A549 (cell line): ENCODE measurements at regions not wholly inside any gene's neighbourhood (a gene's known extent, or its start where the extent isn't known, plus 50 kb on each side); places are given as distances from the start of the nearest gene placed in this dataset.

Experiments used
- ATAC-seq, 2 experiments: fragments of 200-7000 bp in 1 of 2; fragments of >200 bp in 1 of 2; cut with Nextera tagmentation in 1 of 2; cut with Tn5 transposase in 1 of 2; 3 replicates each; pipeline versions ENCODE4 v1.8.0 to v1.9.1; 2018 to 2020; ENCODE audit warnings: mild to moderate bottlenecking in 1 of 2, moderate library complexity in 1 of 2
- CTCF ChIA-PET: fragments of 300-600 bp; sonication (Branson Sonifier 250); formaldehyde crosslinking; extraction: SDS; loops from one replicate; lab custom pipeline; 2021; ENCODE audit warnings: antibody characterized with exemption, inconsistent platforms; lab: Yijun Ruan, JAX
- POLR2A ChIA-PET: fragments of 350-600 bp; formaldehyde crosslinking; extraction: SDS; loops from one replicate; lab custom pipeline; 2021; ENCODE audit warnings: antibody characterized with exemption, inconsistent platforms; lab: Yijun Ruan, JAX
- DNase-seq, 2 experiments: peaks; one replicate each; pipeline versions ENCODE4 v3.0.0 to v3.0.0-alpha.2; 2011 to 2016; ENCODE audit warnings: low read depth in 1 of 2, low spot score in 1 of 2
- FAIRE-seq: peaks from 2 replicates; lab custom pipeline; 2011; peaks lifted over from hg19 to GRCh38; lab: Jason Lieb, UNC
- H3K27ac ChIP-seq, 2 experiments: fragments of >200 bp; sonication (Bioruptor Twin); formaldehyde crosslinking; 3 replicates each; pipeline ENCODE4 v1.5.1; 2016 to 2017
- H3K4me1 ChIP-seq: fragments of >200 bp; sonication (Bioruptor Twin); formaldehyde crosslinking; 3 replicates; pipeline ENCODE4 v1.6.1; 2016
- H3K4me2 ChIP-seq: fragments of >200 bp; sonication (Bioruptor Twin); formaldehyde crosslinking; 3 replicates; pipeline ENCODE4 v1.6.1; 2016
- H3K4me3 ChIP-seq: fragments of >200 bp; sonication (Bioruptor Twin); formaldehyde crosslinking; 3 replicates; pipeline ENCODE4 v1.5.1; 2016
- H3K9me3 ChIP-seq: fragments of >200 bp; sonication (Bioruptor Twin); formaldehyde crosslinking; 3 replicates; pipeline ENCODE4 v1.6.1; 2016
- CBX8 ChIP-seq: fragments of 200-600 bp; sonication (generic); IDR thresholded peaks from 2 replicates; pipeline ENCODE4 v1.6.1; 2016
- CEBPB ChIP-seq, 2 experiments: fragments of >200 bp in 1 of 2; sonication (Bioruptor Twin) in 1 of 2; formaldehyde crosslinking in 1 of 2; IDR thresholded peaks; 2 replicates each; pipeline ENCODE4 v1.6.1; 2012 to 2016
- CHD2 ChIP-seq: fragments of 150-350 bp; IDR thresholded peaks from 2 replicates; pipeline ENCODE4 v1.6.1; 2014; ENCODE audit warnings: low read length; ENCODE audit not compliant: partially characterized antibody
- EHF ChIP-seq: fragments of 250-450 bp; sonication (Bioruptor Pico); IDR thresholded peaks from 2 replicates; pipeline ENCODE4 v1.5.0; 2020; ENCODE audit warnings: mild to moderate bottlenecking
- EHMT2 ChIP-seq: fragments of 200-600 bp; sonication (generic); IDR thresholded peaks from 2 replicates; pipeline ENCODE4 v1.6.1; 2016; ENCODE audit warnings: antibody characterized with exemption, low read depth, mild to moderate bottlenecking, moderate library complexity
- EP300 ChIP-seq, 2 experiments: fragments of >200 bp; sonication (Bioruptor Twin); formaldehyde crosslinking; IDR thresholded peaks; 2 replicates in 1 of 2; 3 replicates in 1 of 2; pipeline ENCODE4 v1.6.1; 2016 to 2017
- FOSL2 ChIP-seq, 2 experiments: fragments of 450-650 bp in 1 of 2; fragments of >200 bp in 1 of 2; sonication (Bioruptor Twin) in 1 of 2; formaldehyde crosslinking; IDR thresholded peaks; 2 replicates each; pipeline versions ENCODE4 v1.5.0 to v1.6.1; 2016 to 2020; ENCODE audit warnings: mild to moderate bottlenecking in 1 of 2, moderate library complexity in 1 of 2
- HEYL ChIP-seq: fragments of 250-450 bp; sonication (Bioruptor Pico); IDR thresholded peaks from 2 replicates; pipeline ENCODE4 v1.8.0; 2021; ENCODE audit warnings: mild to moderate bottlenecking, moderate library complexity
- HOXB5 ChIP-seq: fragments of 250-450 bp; sonication (Bioruptor Pico); IDR thresholded peaks from 2 replicates; pipeline ENCODE4 v1.5.0; 2020; ENCODE audit warnings: mild to moderate bottlenecking, moderate library complexity
- MAFK ChIP-seq: fragments of 450-650 bp; IDR thresholded peaks from 2 replicates; pipeline ENCODE4 v1.6.1; 2014; ENCODE audit not compliant: partially characterized antibody
- MAZ ChIP-seq: fragments of 150-350 bp; IDR thresholded peaks from 2 replicates; pipeline ENCODE4 v1.6.1; 2014; ENCODE audit warnings: antibody characterized with exemption, low read depth, low read length, borderline replicate concordance
- MYC ChIP-seq: IDR thresholded peaks from 2 replicates; pipeline ENCODE4 v1.6.1; 2012; ENCODE audit warnings: mild to moderate bottlenecking, inconsistent platforms, low read length, improper control_type of control experiment, borderline replicate concordance
- NFE2L2 ChIP-seq: fragments of 150-350 bp; conservative IDR thresholded peaks from 2 replicates; pipeline ENCODE4 v1.6.1; 2014; ENCODE audit warnings: low read length
- PHF8 ChIP-seq: fragments of 200-600 bp; sonication (generic); IDR thresholded peaks from 2 replicates; pipeline ENCODE4 v1.6.1; 2016; ENCODE audit warnings: low read depth, mild to moderate bottlenecking, antibody characterized with exemption, moderate library complexity, borderline replicate concordance
- RCOR1 ChIP-seq: fragments of 150-350 bp; IDR thresholded peaks from 2 replicates; pipeline ENCODE4 v1.6.1; 2014; ENCODE audit warnings: antibody characterized with exemption, low read length, low read depth
- SMC3 ChIP-seq: fragments of >200 bp; sonication (Bioruptor Twin); formaldehyde crosslinking; IDR thresholded peaks from 3 replicates; pipeline ENCODE4 v1.6.1; 2018; ENCODE audit warnings: inconsistent platforms
- SREBF2 ChIP-seq: fragments of 450-650 bp; IDR thresholded peaks from 2 replicates; pipeline ENCODE4 v1.6.1; 2014; ENCODE audit warnings: mild to moderate bottlenecking, moderate library complexity
- TFCP2L1 ChIP-seq: fragments of 250-450 bp; sonication (Bioruptor Pico); IDR thresholded peaks from 2 replicates; pipeline ENCODE4 v1.5.0; 2021; ENCODE audit warnings: mild to moderate bottlenecking
- TP53 ChIP-seq: fragments of 250-450 bp; sonication (Bioruptor Pico); IDR thresholded peaks from 2 replicates; pipeline ENCODE4 v1.5.0; 2021; ENCODE audit warnings: mild to moderate bottlenecking, moderate library complexity
- ZFP36 ChIP-seq: fragments of 450-650 bp; IDR thresholded peaks from 2 replicates; pipeline ENCODE4 v1.6.1; 2014; ENCODE audit warnings: borderline replicate concordance; ENCODE audit not compliant: partially characterized antibody
- ZNF302 ChIP-seq: fragments of 250-450 bp; sonication (Bioruptor Pico); IDR thresholded peaks from 2 replicates; pipeline ENCODE4 v1.9.0; 2021; ENCODE audit warnings: inconsistent platforms, mild to moderate bottlenecking, moderate library complexity
- WGBS: methylation state at CpG from one replicate; pipeline ENCODE4 v1.1.6; 2017; ENCODE audit errors: missing lambda C conversion rate; 5-methylcytosine and 5-hydroxymethylcytosine counted together
- TF ChIP-seq, protein P1 (sequence below): fragments of 150-350 bp; IDR thresholded peaks from 2 replicates; pipeline ENCODE4 v1.6.1; 2014; ENCODE audit warnings: low read depth, mild to moderate bottlenecking, low read length
- TF ChIP-seq, protein P2 (sequence below): fragments of 200-600 bp; sonication (generic); IDR thresholded peaks from 2 replicates; pipeline ENCODE4 v1.6.1; 2016; ENCODE audit warnings: antibody characterized with exemption, mild to moderate bottlenecking, moderate library complexity
- TF ChIP-seq, protein P3 (sequence below): IDR thresholded peaks from 2 replicates; pipeline ENCODE4 v1.6.1; 2012; ENCODE audit warnings: low read depth, borderline replicate concordance
- TF ChIP-seq, protein P4 (sequence below): IDR thresholded peaks from 2 replicates; pipeline ENCODE4 v1.6.1; 2012

DNA sequence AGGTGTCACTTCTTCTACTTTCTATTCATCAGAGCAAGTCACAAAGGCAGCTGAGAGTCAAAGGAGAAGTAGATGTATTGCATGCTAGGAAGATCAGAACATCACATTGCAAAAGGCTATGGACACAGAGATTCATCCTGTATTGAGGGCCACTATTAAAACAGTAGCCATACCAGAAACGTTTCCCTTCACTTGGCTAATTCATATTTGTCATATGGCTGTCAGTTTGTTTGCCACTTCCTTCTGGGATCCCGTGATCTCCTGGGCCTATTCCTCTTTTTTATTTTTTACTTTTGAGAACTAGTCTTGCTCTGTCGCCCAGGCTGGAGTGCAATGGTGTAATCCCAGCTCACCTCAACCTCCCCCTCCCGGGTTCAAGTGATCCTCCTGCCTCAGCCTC is 184.0 kb upstream of the SATB1 start:
- Histone ChIP-seq H3K9me3 (no peaks in the 10 kb centered on the region), H3K4me3 (no peak overlapping the region), H3K27ac (no peak overlapping the region), H3K4me2 (no peak overlapping the region), H3K4me1 (no peaks in the 10 kb centered on the region)
- ChIA-PET CTCF (no interaction called here), POLR2A (no interaction called here)
- ATAC-seq (no peak), FAIRE-seq (no peak), DNase-seq (no peak)
- WGBS = 0% methylated on average over 4 of the region's 4 CpGs
- TF ChIP-seq PHF8 (no peak), CHD2 (no peak), SREBF2 (no peak), CBX8 (no peak), NFE2L2 (no peak), MYC (no peak), ZNF302 (CRISPR knock-in tag) (no peak), TFCP2L1 (CRISPR knock-in tag) (no peak), MAFK (no peak), TP53 (CRISPR knock-in tag) (no peak), EHF (CRISPR knock-in tag) (no peak), ZFP36 (no peak), HEYL (CRISPR knock-in tag) (no peak), EHMT2 (no peak)
- TF ChIP-seq, protein P1, sequence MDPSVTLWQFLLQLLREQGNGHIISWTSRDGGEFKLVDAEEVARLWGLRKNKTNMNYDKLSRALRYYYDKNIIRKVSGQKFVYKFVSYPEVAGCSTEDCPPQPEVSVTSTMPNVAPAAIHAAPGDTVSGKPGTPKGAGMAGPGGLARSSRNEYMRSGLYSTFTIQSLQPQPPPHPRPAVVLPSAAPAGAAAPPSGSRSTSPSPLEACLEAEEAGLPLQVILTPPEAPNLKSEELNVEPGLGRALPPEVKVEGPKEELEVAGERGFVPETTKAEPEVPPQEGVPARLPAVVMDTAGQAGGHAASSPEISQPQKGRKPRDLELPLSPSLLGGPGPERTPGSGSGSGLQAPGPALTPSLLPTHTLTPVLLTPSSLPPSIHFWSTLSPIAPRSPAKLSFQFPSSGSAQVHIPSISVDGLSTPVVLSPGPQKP = no peak
- TF ChIP-seq, protein P2, sequence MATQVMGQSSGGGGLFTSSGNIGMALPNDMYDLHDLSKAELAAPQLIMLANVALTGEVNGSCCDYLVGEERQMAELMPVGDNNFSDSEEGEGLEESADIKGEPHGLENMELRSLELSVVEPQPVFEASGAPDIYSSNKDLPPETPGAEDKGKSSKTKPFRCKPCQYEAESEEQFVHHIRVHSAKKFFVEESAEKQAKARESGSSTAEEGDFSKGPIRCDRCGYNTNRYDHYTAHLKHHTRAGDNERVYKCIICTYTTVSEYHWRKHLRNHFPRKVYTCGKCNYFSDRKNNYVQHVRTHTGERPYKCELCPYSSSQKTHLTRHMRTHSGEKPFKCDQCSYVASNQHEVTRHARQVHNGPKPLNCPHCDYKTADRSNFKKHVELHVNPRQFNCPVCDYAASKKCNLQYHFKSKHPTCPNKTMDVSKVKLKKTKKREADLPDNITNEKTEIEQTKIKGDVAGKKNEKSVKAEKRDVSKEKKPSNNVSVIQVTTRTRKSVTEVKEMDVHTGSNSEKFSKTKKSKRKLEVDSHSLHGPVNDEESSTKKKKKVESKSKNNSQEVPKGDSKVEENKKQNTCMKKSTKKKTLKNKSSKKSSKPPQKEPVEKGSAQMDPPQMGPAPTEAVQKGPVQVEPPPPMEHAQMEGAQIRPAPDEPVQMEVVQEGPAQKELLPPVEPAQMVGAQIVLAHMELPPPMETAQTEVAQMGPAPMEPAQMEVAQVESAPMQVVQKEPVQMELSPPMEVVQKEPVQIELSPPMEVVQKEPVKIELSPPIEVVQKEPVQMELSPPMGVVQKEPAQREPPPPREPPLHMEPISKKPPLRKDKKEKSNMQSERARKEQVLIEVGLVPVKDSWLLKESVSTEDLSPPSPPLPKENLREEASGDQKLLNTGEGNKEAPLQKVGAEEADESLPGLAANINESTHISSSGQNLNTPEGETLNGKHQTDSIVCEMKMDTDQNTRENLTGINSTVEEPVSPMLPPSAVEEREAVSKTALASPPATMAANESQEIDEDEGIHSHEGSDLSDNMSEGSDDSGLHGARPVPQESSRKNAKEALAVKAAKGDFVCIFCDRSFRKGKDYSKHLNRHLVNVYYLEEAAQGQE = no peak
- TF ChIP-seq, protein P3, sequence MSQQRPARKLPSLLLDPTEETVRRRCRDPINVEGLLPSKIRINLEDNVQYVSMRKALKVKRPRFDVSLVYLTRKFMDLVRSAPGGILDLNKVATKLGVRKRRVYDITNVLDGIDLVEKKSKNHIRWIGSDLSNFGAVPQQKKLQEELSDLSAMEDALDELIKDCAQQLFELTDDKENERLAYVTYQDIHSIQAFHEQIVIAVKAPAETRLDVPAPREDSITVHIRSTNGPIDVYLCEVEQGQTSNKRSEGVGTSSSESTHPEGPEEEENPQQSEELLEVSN = no peak
- TF ChIP-seq, protein P4, sequence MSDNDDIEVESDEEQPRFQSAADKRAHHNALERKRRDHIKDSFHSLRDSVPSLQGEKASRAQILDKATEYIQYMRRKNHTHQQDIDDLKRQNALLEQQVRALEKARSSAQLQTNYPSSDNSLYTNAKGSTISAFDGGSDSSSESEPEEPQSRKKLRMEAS = no peak

DNA sequence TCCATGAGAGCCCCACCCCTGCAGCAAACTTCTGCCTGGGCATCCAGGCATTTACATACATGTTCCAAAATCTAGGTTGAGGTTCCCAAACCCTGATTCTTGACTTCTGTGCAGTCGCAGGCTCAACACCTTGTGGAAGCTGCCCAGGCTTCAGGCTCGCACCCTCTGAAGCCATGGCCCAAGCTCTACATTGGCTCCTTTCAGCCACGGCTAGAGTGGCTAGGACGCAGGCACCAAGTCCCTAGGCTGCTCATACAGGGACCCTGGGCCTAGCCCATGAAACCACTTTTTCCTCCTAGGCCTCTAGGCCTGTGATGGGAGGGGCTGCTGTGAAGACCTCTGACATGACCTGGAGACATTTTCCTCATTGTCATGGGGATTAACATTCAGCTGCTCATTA is 172.8 kb upstream of the SATB1 start:
- TF ChIP-seq MAZ = no peak
- TF ChIP-seq HEYL (CRISPR knock-in tag) = no peak
- TF ChIP-seq, protein P2 = no peak
- TF ChIP-seq EP300 (IDR thresholded peaks at IDR 0.05) = no peak
- no peak for TF ChIP-seq CBX8
- no peak for TF ChIP-seq SMC3
- no peak for TF ChIP-seq TFCP2L1 (CRISPR knock-in tag)
- TF ChIP-seq, protein P4 = no peak
- TF ChIP-seq, protein P1 = no peak
- no peak for TF ChIP-seq RCOR1
- TF ChIP-seq HOXB5 (CRISPR knock-in tag) = no peak
- TF ChIP-seq CEBPB (IDR thresholded peaks at IDR 0.05) = no peak
- TF ChIP-seq FOSL2 (IDR thresholded peaks at IDR 0.05) = no peak
- TF ChIP-seq FOSL2 (CRISPR knock-in tag; IDR thresholded peaks at IDR 0.05) = no peak
- no peak for DNase-seq
- CTCF ChIA-PET = no interaction called here
- Histone ChIP-seq H3K4me3 (no peak overlapping the region), H3K4me2 (no peak overlapping the region), H3K9me3 (no peaks in the 10 kb centered on the region), H3K27ac (no peak overlapping the region), H3K4me1 (no peaks in the 10 kb centered on the region)
- no peak for FAIRE-seq
- POLR2A ChIA-PET = no interaction called here
- 4% methylated on average over 4 of the region's 4 CpGs for WGBS
- ATAC-seq = no peak
